AG04449 (cell line): ENCODE measurements at regions not wholly inside any gene's neighbourhood (a gene's known extent, or its start where the extent isn't known, plus 50 kb on each side); places are given as distances from the start of the nearest gene placed in this dataset.

Experiments used
- CTCF ChIA-PET: fragments of 350-600 bp; formaldehyde crosslinking; extraction: SDS; loops from one replicate; lab custom pipeline; 2021; ENCODE audit warnings: antibody characterized with exemption; lab: Yijun Ruan, JAX
- POLR2A ChIA-PET: fragments of 400-600, 350-600 bp; formaldehyde crosslinking; extraction: SDS; loops from one replicate; lab custom pipeline; 2020; ENCODE audit warnings: antibody characterized with exemption, inconsistent platforms; lab: Yijun Ruan, JAX
- DNase-seq: peaks from one replicate; pipeline ENCODE4 v3.0.0-alpha.2; 2010; ENCODE audit warnings: low read depth, low spot score
- H3K4me3 ChIP-seq: 2 replicates; pipeline ENCODE4 v1.5.1; 2011; ENCODE audit warnings: low read depth, mild to moderate bottlenecking, control low read depth, low read length
- TF ChIP-seq, protein P1 (sequence below): IDR thresholded peaks from one replicate; pipeline ENCODE4 v1.5.1; 2011; ENCODE audit warnings: mild to moderate bottlenecking, moderate library complexity, low read length, control low read depth, inconsistent platforms; ENCODE audit not compliant: insufficient read depth; ENCODE audit errors: missing control alignments

DNA sequence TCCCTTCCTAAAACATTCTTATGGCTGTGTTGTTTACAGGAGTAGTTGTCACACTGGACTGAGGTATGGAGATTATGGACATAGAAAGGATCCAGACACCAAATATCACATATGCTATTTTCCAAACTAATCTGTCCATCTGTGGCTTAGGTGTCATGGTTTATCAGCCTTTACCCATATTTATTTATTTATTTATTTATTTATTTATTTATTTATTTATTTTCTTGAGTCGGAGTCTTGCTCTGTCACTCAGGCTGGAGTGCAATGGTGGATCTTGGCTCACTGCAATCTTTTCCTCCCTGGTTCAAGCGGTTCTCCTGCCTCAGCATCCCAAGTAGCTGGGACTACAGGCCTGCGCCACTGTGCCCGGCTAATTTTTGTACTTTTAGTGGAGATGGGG is 1103.1 kb downstream of the MAT2B start:
- DNase-seq: no peak
- ChIA-PET CTCF (no interaction called here), POLR2A (no interaction called here)
- TF ChIP-seq, protein P1, sequence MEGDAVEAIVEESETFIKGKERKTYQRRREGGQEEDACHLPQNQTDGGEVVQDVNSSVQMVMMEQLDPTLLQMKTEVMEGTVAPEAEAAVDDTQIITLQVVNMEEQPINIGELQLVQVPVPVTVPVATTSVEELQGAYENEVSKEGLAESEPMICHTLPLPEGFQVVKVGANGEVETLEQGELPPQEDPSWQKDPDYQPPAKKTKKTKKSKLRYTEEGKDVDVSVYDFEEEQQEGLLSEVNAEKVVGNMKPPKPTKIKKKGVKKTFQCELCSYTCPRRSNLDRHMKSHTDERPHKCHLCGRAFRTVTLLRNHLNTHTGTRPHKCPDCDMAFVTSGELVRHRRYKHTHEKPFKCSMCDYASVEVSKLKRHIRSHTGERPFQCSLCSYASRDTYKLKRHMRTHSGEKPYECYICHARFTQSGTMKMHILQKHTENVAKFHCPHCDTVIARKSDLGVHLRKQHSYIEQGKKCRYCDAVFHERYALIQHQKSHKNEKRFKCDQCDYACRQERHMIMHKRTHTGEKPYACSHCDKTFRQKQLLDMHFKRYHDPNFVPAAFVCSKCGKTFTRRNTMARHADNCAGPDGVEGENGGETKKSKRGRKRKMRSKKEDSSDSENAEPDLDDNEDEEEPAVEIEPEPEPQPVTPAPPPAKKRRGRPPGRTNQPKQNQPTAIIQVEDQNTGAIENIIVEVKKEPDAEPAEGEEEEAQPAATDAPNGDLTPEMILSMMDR: no peak
- H3K4me3 ChIP-seq: no peak overlapping the region

DNA sequence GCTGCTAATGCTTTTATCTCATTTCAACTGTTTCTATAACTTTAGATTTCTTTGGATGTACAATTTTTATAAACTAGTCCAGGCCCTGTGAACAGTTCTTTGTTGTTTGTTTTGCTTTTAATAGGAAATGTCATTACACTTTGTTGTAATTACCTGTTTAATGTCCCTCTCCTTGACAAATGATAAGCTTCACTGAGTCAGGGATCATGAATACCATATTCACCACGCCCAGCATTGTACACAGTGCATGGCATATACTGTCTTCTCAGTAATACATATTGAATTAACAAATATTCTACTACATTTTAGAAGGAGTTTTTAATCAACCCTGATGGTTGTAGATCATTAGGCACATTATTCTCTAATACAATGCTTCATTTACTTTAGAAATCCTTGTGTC is 1105.0 kb downstream of the MAT2B start:
- no peak for DNase-seq
- POLR2A ChIA-PET: no interaction called here
- TF ChIP-seq, protein P1: no peak
- no peak overlapping the region for H3K4me3 ChIP-seq
- CTCF ChIA-PET: no interaction called here

DNA sequence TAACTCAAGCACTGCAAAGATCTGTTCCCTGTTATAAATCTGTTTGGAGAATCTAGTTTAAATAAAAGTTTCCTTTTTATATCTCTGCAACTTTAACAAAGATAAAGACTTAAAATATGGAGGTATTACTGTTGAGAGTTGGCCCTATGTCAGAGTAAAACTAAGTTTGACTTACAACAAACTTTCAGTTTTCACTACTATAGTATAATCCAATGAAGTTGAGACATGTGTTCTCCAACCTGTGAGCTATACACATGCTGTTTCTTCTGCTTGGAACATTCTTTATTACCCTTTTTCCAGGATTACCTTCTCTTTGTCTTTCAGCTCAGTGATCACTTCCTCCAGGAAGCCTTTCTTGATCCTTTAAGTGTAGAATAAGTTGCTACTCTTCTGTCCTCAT is 1109.3 kb downstream of the MAT2B start:
- ChIA-PET POLR2A (no interaction called here), CTCF (no interaction called here)
- TF ChIP-seq, protein P1: no peak
- no peak for DNase-seq
- no peak overlapping the region for H3K4me3 ChIP-seq

DNA sequence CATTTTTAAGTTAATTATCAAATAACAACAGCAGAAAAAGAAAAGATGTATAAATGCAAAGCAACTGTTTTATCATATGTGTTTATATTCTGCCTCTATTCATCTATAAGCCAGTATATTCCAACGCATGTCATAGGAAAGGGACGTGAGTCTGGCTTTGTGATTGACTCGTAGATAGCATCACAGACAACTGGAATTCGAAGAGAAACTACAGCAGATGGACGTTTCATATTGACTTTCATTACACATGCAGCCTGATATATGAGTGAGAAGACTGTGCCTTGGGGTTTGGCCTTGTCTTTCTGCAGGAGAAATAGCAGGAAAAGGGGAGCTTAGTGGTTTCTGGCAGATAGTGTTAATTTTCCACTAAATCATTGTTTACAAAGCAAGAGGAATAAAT is 1111.9 kb downstream of the MAT2B start:
- POLR2A ChIA-PET: no interaction called here
- CTCF ChIA-PET: no interaction called here
- no peak overlapping the region for H3K4me3 ChIP-seq
- TF ChIP-seq, protein P1: no peak
- no peak for DNase-seq

DNA sequence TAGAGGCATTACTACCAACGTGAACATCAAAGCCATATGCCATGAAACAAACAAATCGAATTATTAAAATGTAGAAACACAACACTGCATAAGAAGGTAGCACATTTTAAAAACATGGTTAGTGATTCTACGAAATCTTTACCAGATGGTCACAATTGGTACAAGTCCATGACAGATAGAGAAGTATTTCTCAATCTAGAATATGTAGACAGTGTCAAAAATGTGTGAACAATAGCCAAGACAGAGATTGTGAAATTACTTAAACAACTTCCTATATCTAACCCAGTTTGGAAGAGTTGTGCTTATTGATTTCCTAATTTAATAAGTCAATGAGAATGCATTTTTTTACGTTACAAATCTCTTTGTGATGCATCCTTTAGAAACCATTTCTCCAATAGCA is 1121.6 kb downstream of the MAT2B start:
- ChIA-PET CTCF (no interaction called here), POLR2A (no interaction called here)
- TF ChIP-seq, protein P1: no peak
- DNase-seq: no peak
- H3K4me3 ChIP-seq: no peak overlapping the region

DNA sequence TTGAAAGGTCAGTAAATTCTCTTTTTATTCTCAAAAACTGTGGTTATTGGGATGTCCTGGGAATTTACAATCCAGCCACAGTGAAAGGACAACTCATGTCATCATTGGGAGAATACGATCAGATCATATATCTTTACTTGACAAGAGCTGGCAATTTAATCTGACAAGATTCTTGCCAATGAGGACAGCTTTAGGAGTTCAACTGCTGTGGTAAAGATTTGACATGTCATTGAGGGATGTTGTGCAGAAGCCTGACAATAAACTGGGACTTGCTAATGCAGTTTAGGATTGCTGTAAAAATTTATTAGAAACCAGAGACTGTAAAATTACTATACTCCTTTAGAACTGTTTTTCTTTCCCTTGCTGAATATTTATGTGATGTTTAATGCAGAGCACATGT is 1131.0 kb downstream of the MAT2B start:
- no peak for DNase-seq
- TF ChIP-seq, protein P1: no peak
- H3K4me3 ChIP-seq: no peak overlapping the region
- ChIA-PET POLR2A (no interaction called here), CTCF (no interaction called here)
